GM12874 (cell line): ENCODE measurements at regions not wholly inside any gene's neighbourhood (a gene's known extent, or its start where the extent isn't known, plus 50 kb on each side); places are given as distances from the start of the nearest gene placed in this dataset.

Experiments
- TF ChIP-seq, protein P1 (sequence below): IDR thresholded peaks from 2 replicates; pipeline ENCODE4 v1.5.1; 2011; ENCODE audit warnings: low read depth, mild to moderate bottlenecking, control low read depth, low read length, moderate library complexity; ENCODE audit not compliant: insufficient read depth

DNA sequence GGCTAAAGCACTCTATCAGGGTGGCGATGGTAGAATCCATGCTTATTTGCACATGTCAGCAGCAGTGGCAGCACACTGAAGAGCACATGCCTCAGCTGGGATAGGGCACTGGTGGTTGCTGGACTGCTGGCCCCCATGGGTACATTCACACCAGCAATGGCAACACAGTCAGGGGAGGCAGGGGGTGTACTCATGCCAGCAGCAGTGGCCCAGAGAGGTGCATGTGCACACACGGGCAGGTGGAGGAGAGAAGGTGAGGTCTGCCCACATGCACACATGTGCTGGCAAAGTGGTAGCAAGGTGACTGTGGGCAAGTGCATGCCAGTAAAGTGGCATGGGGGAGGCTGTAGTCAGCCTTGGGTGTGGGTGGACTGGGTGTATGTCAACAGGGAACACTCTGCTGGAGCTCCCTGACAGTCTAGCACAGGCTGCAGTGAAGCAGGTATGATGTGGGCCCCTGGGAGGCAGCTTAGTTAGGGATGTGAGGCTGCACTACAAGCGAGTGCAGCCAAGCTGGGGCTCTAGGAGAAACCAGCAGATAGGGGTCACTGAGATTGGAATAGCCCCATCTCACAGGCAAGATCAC is 53.9 kb upstream of the NPAP1 start:
- TF ChIP-seq, protein P1, sequence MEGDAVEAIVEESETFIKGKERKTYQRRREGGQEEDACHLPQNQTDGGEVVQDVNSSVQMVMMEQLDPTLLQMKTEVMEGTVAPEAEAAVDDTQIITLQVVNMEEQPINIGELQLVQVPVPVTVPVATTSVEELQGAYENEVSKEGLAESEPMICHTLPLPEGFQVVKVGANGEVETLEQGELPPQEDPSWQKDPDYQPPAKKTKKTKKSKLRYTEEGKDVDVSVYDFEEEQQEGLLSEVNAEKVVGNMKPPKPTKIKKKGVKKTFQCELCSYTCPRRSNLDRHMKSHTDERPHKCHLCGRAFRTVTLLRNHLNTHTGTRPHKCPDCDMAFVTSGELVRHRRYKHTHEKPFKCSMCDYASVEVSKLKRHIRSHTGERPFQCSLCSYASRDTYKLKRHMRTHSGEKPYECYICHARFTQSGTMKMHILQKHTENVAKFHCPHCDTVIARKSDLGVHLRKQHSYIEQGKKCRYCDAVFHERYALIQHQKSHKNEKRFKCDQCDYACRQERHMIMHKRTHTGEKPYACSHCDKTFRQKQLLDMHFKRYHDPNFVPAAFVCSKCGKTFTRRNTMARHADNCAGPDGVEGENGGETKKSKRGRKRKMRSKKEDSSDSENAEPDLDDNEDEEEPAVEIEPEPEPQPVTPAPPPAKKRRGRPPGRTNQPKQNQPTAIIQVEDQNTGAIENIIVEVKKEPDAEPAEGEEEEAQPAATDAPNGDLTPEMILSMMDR = no peak
